DMS114 treated with DMSO at 0.1 percent for 48 hours (cell line): ENCODE measurements at regions not wholly inside any gene's neighbourhood (a gene's known extent, or its start where the extent isn't known, plus 50 kb on each side); places are given as distances from the start of the nearest gene placed in this dataset.

Experiments used
- DNase-seq: peaks from one replicate; lab custom pipeline; 2025; ENCODE audit not compliant: unreplicated experiment; lab: John Stamatoyannopoulos, UW

GRCh38 chr15:37847776-37848175 lies 86.7 kb upstream of the TMCO5A start:
- no peak for DNase-seq

GRCh38 chr15:37856109-37856508 lies 78.3 kb upstream of the TMCO5A start:
- DNase-seq, result no peak

- no peak for DNase-seq
These were observed 73.5 kb upstream of the TMCO5A start for GRCh38 chr15:37860896-37861295.

- DNase-seq, result no peak
These were observed 68.8 kb upstream of the TMCO5A start for GRCh38 chr15:37865687-37866086.

- no peak for DNase-seq
These were observed 63.7 kb upstream of the TMCO5A start for GRCh38 chr15:37870711-37871110.

- DNase-seq, result no peak
These were observed 61.8 kb upstream of the TMCO5A start for GRCh38 chr15:37872661-37873060.

GRCh38 chr15:37873336-37873735 lies 61.1 kb upstream of the TMCO5A start:
- no peak for DNase-seq

GRCh38 chr15:37876900-37877299 lies 57.5 kb upstream of the TMCO5A start:
- DNase-seq, result no peak

GRCh38 chr15:37877851-37878741 lies 56.3 kb upstream of the TMCO5A start:
- DNase-seq, result no peak

GRCh38 chr15:37880009-37880834 lies 54.2 kb upstream of the TMCO5A start:
- peak; percentile 20 for DNase-seq

GRCh38 chr15:37880835-37881153 lies 53.6 kb upstream of the TMCO5A start:
- no peak for DNase-seq

GRCh38 chr15:37881237-37882013 lies 53.0 kb upstream of the TMCO5A start:
- no peak for DNase-seq

GRCh38 chr15:37882640-37883039 lies 51.8 kb upstream of the TMCO5A start:
- no peak for DNase-seq
